Adipocyte (in vitro differentiated cells): ENCODE measurements at regions not wholly inside any gene's neighbourhood (a gene's known extent, or its start where the extent isn't known, plus 50 kb on each side); places are given as distances from the start of the nearest gene placed in this dataset.
"Not testable (repeated sequence)": the region's sequence is repeated elsewhere in the genome, so short reads cannot be mapped to it uniquely, and the experiment has no call there.

Experiments used
- DNase-seq: peaks from one replicate; pipeline ENCODE4 v3.0.0-alpha.2; 2015; ENCODE audit warnings: low read depth
- H3K27me3 ChIP-seq: replicated peaks from 2 replicates; pipeline ENCODE4 v1.7.0; 2013; ENCODE audit warnings: mild to moderate bottlenecking, low read length, moderate library complexity; ENCODE audit not compliant: control insufficient read depth, insufficient read depth
- H3K36me3 ChIP-seq: 2 replicates; pipeline ENCODE4 v1.7.0; 2013; ENCODE audit warnings: low read length, mild to moderate bottlenecking, moderate library complexity; ENCODE audit not compliant: control insufficient read depth, insufficient read depth, severe bottlenecking
- H3K4me1 ChIP-seq: 2 replicates; pipeline ENCODE4 v1.7.0; 2013; ENCODE audit warnings: mild to moderate bottlenecking, low read length, moderate library complexity; ENCODE audit not compliant: control insufficient read depth, insufficient read depth
- H3K4me3 ChIP-seq: 2 replicates; pipeline ENCODE4 v1.7.0; 2013; ENCODE audit warnings: mild to moderate bottlenecking, low read length, moderate library complexity
- H3K9ac ChIP-seq: 2 replicates; pipeline ENCODE4 v1.7.0; 2013; ENCODE audit warnings: mild to moderate bottlenecking, low read length, moderate library complexity
- H3K9me3 ChIP-seq: 2 replicates; pipeline ENCODE4 v1.7.0; 2013; ENCODE audit warnings: mild to moderate bottlenecking, low read length, moderate library complexity; ENCODE audit not compliant: control insufficient read depth

GRCh38 chr11:22115470-22116029 lies 77.3 kb upstream of the ANO5 start:
- Histone ChIP-seq H3K36me3 (no peaks in the 10 kb centered on the region), H3K9me3 (no peaks in the 10 kb centered on the region), H3K4me1 (no peaks in the 10 kb centered on the region), H3K9ac (no peak overlapping the region), H3K4me3 (no peak overlapping the region), H3K27me3 (no peaks in the 10 kb centered on the region)
- DNase-seq: no peak

- H3K4me1 ChIP-seq, H3K4me3 ChIP-seq, H3K9ac ChIP-seq, H3K36me3 ChIP-seq, DNase-seq, H3K27me3 ChIP-seq: not testable (repeated sequence)
- peaks cover 12% of the 10 kb centered on the region for H3K9me3 ChIP-seq
Observed at GRCh38 chr11:22127981-22128380, 64.9 kb upstream of the ANO5 start.

GRCh38 chr11:22130462-22131053 lies 62.3 kb upstream of the ANO5 start:
- Histone ChIP-seq H3K4me1 (no peaks in the 10 kb centered on the region), H3K9me3 (peaks cover 4% of the 10 kb centered on the region), H3K36me3 (no peaks in the 10 kb centered on the region), H3K9ac (no peak overlapping the region), H3K4me3 (no peak overlapping the region), H3K27me3 (no peaks in the 10 kb centered on the region)
- peak; percentile 12 for DNase-seq

GRCh38 chr11:22133776-22134175 lies 59.1 kb upstream of the ANO5 start:
- DNase-seq: no peak
- H3K27me3 ChIP-seq: no peaks in the 10 kb centered on the region
- H3K9me3 ChIP-seq: no peaks in the 10 kb centered on the region
- H3K4me1 ChIP-seq: no peaks in the 10 kb centered on the region
- H3K9ac ChIP-seq: no peak overlapping the region
- no peaks in the 10 kb centered on the region for H3K36me3 ChIP-seq
- H3K4me3 ChIP-seq: no peak overlapping the region

- Histone ChIP-seq H3K27me3 (peaks cover 3% of the 10 kb centered on the region), H3K36me3 (no peaks in the 10 kb centered on the region), H3K4me3 (no peak overlapping the region), H3K4me1 (no peaks in the 10 kb centered on the region), H3K9me3 (no peaks in the 10 kb centered on the region), H3K9ac (no peak overlapping the region)
- DNase-seq: no peak
Observed at GRCh38 chr11:22138264-22138663, 54.6 kb upstream of the ANO5 start.
